ENCODE measurements at regions not wholly inside any gene's neighbourhood (a gene's known extent, or its start where the extent isn't known, plus 50 kb on each side); places are given as distances from the start of the nearest gene placed in this dataset.

DNA sequence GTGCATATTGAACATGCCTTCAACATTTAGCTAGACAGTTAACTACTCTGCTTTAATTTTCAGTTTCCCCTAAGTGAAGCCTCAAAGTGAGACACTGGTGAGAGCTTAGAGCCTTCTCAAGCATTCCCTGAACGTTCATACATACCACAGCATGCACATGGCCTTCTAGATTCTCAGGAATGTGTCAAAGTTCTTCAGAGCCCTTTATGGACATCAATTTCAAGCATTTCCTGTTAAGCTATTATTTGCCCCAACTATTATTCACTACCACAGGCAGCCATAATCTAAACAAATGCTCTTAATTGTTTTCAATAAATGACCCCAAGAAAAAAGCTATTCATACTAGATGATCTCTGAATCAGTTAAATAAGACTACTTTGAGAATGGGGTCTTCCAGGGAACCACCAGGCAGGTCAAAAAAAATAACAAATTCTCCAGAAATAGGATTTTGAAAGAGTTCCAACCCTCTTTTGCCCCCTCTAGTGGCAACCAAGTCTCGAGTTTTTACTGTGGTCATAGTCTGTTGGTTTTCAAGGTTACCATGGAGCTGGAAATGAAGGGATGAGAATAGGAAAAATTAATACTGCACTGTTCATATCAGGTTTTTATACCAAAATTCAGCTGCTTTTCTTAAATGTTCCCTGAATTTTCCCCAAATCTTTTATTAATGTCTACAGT, 235.4 kb downstream of the RAB28 start:
- DNase-seq: no peak

DNA sequence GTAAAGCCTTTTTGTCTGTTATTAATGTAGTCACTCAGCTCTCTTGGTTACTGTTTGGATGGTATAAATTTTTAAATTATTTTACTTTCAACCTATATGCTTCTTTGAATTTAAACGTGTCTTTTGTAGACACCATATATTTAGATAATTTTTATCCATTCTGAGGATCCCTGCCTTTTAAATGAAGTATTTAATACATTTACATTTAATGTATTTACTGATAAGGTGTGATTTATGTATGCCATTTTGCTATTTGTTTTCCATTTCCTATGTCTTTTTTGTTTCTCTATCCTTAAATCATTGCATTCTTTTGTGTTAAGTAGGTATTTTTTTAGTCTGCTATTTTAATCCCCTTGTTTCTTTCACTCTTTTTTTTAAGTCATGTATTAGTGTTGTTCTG, 238.0 kb downstream of the RAB28 start:
- DNase-seq: no peak

DNA sequence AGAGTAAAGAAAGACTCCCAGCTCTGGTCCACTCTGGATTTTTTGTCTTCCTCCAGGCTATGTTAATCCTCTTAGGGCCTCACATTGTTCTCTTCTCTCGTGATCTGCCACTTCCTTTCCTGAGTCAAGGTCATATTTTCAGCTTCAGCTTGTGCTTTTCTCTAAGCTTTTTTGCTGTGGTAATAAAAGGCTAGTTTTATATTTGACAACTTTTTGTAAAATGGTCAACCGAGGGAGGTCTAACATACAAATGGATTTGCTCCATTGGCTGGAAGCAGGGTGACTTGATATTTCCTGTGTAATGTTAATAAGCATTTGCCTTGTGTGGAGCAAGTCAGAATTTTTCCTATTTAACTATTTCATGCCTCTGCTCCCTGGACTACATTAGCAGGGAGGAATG, 239.7 kb downstream of the RAB28 start:
- DNase-seq: no peak

DNA sequence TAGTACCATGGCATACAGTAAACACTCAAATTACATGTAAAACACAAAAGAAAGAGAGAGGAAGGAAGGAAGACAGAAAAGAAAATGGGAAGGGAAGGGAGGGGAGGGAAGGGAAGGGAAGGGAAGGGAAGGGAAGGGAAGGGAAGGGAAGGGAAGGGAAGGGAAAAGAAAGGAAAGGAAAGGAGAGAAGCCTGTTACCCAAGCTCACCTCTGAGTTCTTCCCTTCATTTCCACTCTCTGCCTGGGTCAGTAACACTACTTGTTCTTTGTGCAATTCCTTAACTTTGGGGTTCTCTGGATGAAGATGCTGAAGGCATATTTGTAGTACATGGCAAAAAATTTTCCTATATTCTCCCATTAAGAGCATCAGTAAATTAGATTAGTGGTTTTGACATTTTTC, 241.0 kb downstream of the RAB28 start:
- DNase-seq: no peak

DNA sequence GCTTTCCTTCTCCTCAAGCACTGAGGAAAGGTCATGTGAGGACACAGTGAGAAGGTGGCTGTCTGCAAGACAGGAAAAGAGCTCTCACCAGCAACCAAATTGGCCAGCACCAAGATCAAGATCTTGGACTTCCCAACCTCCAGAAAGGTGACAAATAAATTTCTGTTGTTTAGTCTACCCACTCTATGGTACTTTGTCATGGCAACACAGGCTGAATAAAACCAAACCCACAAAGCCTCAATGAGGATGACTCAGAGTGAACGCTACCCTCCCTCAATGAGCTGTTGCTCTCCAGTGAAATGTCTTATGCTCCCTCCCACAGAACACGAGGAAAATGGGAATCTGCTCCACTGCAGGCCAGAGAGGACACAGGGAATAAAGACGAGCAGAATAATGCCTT, 244.1 kb downstream of the RAB28 start:
- DNase-seq: no peak

DNA sequence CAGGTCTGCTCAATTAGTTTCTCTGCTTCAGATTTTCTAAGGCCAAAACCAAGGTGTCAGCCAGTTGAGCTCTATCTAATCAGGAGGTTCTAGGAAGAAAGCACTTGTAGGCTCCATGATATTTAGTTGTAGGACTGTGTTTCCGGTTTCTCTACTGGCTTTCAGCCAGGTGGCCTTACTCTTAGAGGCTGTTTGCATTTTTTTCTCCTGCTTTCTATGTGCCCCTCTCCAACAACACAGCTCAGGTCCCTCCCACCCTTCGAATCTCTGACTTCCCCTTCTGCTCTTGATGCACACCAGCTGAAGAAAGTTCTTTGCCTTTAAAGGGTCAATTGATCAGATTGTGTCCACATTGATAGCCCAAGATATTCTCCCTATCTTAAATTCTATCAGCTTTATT, 245.2 kb downstream of the RAB28 start:
- DNase-seq: no peak

DNA sequence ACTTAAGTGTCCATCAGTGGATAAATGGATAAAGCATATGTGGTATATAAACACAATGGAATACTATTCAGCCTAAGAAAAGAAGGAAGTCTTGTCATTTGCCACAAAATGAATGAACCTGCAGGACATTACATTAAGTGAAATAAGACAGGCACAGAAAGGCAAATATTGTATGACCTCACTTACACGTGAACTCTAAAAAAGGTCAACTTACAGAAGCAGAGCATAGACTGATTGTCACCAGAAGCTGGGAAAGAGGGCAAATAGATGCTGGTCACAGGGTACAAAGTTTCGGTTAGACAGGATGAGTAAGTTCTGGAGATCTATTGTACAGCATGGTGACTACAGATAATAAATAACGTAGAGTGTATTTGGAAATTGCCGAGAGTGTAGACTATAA, 247.7 kb downstream of the RAB28 start:
- DNase-seq: no peak

DNA sequence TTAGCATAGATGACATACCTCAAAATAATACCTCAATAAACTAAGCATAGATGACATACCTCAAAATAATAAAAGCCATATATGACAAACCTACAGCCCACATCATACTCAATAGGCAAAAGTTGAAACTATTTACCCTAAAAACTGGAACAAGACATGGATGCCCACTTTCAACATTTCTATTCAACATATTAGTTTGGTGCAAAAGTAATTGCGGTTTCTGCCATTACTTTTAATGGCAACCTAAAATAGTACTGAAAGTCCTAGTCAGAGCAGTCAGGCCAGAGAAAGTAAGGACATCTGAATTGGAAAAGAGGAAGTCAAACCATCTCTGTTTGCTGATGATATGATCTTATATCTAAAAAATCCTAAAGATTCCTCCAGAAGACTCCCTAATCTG, 250.4 kb downstream of the RAB28 start:
- no peak for DNase-seq

DNA sequence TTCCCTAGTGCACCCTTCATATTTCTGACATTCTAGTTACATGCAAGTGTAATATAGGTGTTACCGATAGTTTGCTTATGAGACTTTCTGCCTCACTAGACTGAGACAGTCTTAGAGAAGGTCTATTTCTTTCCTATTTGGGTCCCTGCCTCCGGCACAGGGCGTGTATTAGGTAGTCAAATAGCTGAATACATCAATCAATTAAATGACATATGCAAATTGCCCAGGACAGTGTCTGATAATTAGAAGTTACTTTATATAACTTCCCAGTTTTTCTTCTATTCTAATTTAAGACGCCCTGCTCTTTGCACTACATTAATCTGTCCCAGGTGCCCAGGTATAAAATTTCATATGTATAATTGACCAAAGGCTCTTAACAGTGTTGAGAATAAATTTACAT, 264.2 kb downstream of the RAB28 start:
- no peak for DNase-seq

DNA sequence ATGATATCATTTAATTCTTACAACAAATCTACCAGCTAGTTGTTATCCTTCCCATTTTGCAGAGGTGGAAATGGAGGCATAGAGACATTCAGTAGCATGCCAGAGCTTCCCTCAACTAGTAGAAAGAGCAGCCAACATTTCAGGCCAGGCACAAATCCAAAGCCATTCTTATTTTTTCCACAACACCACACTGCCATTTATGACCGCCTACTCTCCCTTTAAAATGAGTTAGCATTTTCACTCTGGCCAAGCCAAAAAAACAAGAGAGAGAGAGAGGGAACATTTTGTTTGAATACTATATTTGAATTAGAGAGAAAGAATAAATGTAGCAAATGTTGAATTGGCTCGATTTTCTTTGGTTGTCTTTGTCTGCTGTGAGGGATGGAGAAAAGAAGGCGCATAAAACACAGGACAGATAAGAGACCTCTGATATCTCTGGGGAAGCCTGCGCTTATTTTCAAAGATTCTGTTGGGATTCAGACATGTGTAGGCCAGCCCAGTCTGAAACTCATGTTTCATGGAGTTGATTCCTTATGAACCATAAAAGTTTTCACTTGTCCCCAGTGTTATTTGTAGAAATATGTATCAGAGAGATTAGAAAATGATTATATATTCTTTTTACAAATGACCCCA, 265.7 kb downstream of the RAB28 start:
- no peak for DNase-seq

DNA sequence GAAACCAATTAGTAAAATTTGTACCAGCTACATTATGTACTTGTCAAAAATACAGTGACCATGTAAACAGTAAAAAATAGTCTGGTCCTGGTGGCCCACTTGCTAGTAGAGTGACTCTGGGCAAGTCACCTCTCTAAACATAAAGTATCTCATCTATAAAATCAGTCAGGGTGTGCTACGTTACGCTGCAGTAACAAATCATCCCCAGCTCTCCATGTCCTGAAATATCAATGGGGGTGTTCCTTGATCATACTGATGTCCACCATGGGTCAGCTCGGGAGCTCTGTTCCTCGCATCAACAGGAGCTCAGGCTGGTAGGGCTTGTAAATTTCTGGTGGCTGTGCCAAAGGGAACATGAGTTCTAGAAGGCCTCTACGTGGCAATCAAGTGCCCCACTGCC, 268.6 kb downstream of the RAB28 start:
- no peak for DNase-seq

DNA sequence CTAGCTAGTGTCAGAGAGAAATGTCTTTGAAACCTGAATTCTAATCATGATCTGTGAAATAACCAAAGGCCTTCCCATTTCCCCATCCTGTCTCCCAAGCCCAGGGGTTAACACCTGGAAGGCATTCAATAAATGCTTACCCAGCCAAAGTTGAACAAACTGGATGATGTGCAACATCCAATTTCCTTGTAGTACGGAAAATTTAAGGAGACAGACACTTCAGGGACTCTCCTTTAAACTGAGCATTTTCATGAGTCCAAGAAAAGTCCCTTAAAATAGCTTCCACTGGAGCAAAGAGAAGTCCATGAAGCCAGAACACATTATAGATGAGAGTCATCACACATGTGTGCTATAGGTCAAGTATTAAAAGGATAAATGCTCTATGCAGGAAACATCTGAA, 271.2 kb downstream of the RAB28 start:
- no peak for DNase-seq

DNA sequence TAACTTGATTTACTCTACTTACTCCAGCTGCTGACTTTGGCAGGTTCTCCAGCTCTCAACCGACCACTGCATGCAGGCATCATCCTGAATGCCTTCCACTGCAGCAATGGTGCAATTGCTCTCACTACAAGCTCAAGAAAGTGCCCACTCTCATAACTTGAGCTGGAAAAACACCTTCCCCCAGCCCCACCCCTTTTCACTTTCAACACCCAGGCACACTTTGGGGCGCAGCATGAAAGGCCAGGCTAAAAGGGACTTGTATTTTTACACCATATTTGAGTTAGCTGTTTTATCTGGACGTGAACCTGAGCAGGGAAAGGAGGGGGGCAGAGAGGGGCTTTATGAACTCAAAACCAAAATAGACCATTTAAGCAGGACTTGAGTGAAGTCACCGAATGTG, 274.5 kb downstream of the RAB28 start:
- DNase-seq: no peak

DNA sequence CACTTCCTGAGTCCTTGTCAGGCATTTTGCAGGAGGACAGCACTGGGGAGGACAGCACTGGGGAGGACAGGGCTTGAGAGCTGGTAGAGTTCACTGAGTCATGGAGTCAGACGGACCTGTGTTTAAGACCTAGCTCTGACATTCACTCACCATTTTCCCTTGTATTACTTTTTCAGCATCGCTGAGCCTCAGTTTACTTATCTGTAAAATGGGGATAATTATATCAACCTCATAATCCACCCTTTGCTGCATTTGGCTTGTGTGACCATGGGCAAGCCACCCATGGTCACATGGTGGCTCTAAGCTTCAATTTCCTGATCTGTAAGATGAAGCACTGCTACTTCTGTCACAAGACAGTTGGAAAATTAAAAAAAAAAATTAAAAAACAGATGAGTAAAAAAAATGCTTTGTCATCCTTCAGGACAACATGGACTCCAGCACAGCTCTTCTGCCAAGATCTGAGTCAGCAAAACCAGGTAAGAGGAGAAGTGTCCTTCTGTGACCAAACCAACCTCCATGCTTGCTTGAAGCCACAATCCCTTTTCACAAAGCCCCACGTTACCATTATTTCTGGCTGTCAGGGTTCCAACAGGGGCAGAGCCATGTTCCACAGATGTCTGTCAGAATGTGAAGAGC, 275.5 kb downstream of the RAB28 start:
- no peak for DNase-seq

DNA sequence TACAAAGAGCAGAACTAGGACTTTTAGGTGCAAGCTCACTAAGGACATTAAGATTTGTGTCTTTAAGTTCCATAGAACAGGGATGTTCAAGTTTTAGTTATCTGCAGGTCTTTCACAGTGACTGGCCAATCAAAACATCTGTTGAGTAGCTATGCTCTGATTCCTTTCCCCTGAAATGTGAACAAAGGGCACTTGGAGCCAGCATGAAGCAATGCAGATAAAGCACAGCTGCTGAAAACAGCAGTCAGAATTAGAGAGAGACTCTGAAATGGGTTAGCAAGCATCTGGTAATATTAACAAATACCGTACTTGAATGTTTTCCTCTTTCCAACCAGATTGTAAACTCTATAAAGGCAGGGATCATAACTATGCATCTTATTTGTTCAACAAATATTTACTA, 276.9 kb downstream of the RAB28 start:
- no peak for DNase-seq

DNA sequence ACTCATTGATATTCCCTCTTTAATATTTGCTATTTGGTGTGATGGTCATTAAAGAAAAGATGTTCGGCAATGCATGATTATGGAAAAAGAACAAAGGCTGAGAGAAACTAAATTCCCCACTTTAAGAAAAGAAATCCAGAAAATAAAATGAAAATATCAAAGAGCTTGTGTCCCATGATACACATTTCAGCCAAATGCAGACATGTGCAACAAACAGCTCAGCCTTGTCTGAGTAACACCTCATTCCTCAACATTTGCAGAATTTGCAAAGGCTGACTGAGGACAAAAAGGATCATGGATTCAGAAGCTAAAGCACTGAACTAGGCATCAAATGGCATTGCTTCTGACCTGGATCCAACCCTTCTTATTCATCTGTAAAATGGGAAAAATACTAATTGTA, 281.0 kb downstream of the RAB28 start:
- no peak for DNase-seq

DNA sequence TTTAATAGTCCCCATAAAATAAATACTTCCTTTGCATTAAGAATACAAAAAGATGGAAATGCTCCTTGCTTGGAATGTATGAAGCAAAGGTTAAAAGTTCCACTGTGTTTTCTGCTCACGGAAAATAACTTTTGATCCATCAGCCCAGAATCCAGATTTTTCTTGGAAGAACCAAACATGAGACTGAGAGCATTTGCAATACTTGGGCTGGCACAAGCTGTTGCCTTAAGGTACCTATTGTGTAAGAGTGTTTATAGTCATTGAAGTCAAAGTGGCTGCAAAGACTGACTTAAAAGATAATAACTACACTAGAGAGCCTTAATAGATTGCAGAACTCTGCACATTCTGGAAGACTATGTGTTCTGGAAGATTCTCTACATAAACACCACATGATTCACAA, 281.4 kb downstream of the RAB28 start:
- no peak for DNase-seq

DNA sequence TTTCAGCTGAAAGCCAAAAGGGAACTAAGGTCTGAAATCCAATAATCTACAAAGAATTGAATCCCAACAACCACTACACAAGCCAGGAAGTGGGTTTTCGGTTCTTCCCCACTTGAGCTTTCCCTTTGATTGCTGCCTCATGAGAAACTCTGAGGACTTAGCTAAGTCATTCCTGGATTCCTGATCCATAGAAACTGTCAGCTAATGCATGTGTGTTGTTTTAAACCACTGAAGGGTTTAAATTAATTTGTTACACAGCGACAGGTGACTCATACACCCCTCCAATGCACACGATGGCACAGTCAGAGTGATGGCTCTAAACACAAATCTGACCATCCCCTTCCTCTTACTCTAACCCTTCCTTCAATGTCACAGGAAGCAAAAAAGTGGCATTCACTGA, 282.9 kb downstream of the RAB28 start:
- no peak for DNase-seq

DNA sequence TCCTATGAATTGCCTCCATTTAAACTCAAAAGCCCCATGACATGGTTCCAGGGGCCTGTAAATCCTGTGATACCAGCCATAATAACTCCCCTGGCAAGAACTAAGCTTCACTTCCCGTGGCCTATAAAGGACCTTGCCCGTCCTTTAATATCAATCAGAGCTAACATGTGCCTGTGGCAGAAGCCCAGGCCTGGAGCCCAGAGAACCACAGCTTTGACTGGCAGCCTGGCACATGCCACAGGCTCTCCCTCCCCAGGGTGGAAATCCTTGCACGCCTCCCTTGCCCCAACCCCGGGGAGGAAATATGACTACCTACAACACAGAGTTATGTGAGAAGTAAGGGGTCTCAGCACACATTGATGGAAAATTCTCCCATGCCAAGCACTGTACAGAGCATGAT, 287.4 kb downstream of the RAB28 start:
- DNase-seq: no peak

DNA sequence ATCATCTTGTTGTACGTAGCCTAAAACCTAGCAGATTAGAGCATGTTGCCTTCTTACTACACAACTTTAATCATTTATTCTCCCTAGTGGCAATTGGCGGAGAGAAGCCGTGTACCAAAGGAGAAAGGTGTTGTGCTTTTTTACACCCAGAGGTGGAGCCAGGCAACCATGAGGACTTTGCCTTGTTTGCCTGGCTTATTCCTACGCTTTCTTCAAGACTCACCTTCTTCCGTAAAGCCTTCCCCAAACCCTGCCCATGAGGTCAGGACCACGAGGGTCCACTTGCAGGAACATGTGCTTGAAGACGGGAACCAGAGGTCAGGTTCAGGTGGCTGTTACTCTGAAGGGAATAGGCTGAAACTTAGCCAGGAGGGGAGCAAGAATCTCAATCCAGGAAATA, 290.5 kb downstream of the RAB28 start:
- no peak for DNase-seq

DNA sequence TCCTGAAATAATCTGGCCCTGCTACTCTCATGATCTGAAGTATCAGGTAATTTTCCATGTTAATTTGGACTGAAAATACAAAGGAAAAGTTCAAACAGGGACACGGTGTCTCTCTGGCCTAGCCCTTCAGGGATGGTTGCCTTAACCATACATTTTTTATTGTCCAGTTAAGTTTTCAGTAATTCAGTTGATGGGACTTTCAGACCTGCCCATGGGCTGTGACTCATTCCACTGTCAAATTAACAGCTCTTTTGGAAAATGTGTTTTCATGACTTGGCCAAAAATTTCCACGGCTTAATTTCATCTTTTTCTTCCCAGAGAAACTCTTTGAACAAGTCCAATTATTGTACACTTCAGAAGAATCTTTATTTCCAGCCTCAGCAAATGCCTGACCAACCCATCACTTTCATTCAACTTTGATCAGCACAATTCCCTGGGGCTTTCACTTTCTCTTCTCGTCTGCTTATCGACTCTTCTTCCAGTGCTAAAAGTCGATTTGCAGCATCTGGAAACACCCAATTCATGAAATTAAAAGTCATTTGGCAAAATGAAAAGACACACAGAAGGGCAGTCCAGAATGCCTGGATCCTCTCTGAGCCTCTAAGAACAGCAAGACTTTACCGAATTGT, 293.9 kb downstream of the RAB28 start:
- no peak for DNase-seq

DNA sequence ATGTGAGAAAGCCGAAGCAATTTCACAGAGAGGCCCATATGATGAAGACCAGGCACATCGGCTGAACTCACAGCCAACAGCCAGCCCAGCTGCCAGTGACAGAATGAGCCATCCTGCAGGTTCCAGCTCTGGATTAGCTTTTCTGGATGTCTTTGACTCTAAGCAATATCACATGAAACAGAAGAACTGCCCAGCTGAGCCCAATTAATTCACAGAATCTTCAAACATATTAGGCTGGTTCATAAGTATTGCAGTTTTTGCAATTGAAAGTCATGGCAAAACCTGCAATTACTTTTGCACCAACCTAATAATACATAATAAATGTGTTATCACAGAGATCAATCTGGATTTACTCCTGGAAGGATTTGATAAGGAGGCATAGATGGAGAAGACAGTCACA, 299.9 kb downstream of the RAB28 start:
- DNase-seq: no peak

DNA sequence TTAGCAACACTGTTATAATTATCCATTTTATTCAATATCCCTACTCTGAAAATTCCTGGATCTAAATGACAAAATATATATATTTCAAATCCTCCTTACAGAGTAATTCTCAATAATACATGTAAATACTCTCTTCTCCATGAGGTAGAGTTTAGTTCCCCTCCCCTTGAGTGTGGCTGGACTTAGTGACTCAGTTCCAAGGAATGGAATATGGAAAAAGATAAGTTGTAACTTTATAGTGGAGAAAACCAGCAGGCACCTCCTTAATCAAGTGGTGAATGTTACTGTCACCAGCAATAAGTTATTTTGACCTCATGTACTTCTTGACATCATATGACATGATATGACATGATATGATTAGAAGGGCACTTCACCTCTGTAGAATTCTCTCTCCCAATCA, 302.0 kb downstream of the RAB28 start:
- no peak for DNase-seq

DNA sequence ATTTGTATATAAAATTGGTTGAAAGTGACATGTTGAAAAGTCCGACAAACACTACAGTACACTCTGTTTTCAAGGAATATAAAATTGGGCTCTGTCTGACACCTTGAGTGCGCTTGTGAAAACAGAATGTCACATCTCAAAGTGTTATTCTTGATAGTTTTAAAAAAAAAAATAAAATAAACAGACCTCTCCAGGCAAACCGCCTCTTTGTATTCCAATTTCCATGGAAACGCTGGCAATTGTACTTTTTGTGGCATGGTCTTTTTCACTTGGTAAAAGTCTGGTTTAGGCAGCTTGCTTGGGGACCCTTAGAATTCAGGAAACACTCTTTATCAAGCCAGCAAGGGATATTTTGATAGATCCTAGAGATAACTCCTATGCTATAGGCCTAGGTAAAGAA, 302.5 kb downstream of the RAB28 start:
- no peak for DNase-seq
